ENCODE measurements at regions not wholly inside any gene's neighbourhood (a gene's known extent, or its start where the extent isn't known, plus 50 kb on each side); places are given as distances from the start of the nearest gene placed in this dataset.

DNA sequence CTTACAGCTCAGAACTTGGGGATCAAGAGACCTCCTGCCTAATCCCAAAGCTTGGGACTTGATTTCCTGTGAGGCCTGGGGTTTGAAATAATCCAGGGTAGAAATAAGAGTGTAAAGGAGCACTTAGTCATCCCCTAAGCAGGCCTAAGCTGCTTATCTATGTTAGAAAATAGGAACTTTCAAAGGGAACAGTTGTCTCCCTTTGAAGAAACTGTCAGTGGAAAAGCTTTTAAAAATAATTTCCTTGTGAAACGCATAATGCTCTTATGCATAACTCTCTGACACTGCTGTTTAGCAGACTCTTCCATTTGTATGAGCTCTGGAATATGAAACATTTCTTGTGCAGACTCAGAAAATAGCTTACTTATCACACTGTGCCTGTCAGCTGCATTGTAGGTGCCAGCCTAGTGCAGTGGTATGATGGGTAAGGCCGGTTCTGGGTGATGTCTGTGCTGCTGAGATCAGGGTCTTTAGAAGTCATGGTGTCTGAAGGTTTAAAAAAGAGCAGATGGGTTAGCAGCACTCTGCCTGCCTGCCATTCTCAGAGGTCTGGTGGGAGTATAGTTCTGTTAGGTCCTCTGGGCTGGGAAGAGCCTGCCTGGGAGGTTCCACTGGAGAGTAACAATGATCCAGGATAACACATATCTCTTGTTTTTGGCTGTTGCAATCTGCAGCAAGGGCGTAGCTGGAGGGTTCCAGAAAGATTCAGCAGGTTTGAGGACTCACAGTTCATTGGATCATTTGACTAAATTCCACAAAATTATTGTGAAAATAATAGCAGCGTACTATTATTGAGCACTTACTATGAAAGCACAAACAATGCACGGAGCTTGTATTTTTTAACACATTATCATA, 283.2 kb upstream of the MEX3C start:
- TF ChIP-seq NRF1 (IDR thresholded peaks at IDR 0.05; ENCODE audit: low read depth, low read length) (no peak), CHD2 (IDR thresholded peaks at IDR 0.05; ENCODE audit: low read length, partially characterized antibody) (no peak), RFX5 (IDR thresholded peaks at IDR 0.05; ENCODE audit: low read length) (no peak), MEF2A (IDR thresholded peaks at IDR 0.05; ENCODE audit: borderline replicate concordance, low read depth) (no peak), ELF1 (IDR thresholded peaks at IDR 0.05) (no peak), TEAD4 (IDR thresholded peaks at IDR 0.05; ENCODE audit: borderline replicate concordance, insufficient read depth) (no peak), ZBTB33 (IDR thresholded peaks at IDR 0.05; ENCODE audit: borderline replicate concordance, low read depth) (no peak), POLR2AphosphoS5 (IDR thresholded peaks at IDR 0.05; ENCODE audit: low read depth, low read length) (no peak), FOXJ3 (CRISPR knock-in tag; IDR thresholded peaks at IDR 0.05) (no peak), YY1 (IDR thresholded peaks at IDR 0.05; ENCODE audit: low read depth) (no peak), JUND (IDR thresholded peaks at IDR 0.05) (no peak), GATA2 (CRISPR knock-in tag; IDR thresholded peaks at IDR 0.05) (no peak), RCOR1 (IDR thresholded peaks at IDR 0.05; ENCODE audit: low read length) (no peak), FOXM1 (IDR thresholded peaks at IDR 0.05; ENCODE audit: low read depth) (no peak), TAF1 (IDR thresholded peaks at IDR 0.05; ENCODE audit: borderline replicate concordance, low read depth, low read length) (no peak), REST (IDR thresholded peaks at IDR 0.05; ENCODE audit: low read depth, low read length) (no peak), RXRA (IDR thresholded peaks at IDR 0.05; ENCODE audit: borderline replicate concordance, low read depth) (no peak)
- TF ChIP-seq, protein P1, sequence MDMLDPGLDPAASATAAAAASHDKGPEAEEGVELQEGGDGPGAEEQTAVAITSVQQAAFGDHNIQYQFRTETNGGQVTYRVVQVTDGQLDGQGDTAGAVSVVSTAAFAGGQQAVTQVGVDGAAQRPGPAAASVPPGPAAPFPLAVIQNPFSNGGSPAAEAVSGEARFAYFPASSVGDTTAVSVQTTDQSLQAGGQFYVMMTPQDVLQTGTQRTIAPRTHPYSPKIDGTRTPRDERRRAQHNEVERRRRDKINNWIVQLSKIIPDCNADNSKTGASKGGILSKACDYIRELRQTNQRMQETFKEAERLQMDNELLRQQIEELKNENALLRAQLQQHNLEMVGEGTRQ (IDR thresholded peaks at IDR 0.05; ENCODE audit: borderline replicate concordance, low read depth, low read length), result no peak
- TF ChIP-seq, protein P2, sequence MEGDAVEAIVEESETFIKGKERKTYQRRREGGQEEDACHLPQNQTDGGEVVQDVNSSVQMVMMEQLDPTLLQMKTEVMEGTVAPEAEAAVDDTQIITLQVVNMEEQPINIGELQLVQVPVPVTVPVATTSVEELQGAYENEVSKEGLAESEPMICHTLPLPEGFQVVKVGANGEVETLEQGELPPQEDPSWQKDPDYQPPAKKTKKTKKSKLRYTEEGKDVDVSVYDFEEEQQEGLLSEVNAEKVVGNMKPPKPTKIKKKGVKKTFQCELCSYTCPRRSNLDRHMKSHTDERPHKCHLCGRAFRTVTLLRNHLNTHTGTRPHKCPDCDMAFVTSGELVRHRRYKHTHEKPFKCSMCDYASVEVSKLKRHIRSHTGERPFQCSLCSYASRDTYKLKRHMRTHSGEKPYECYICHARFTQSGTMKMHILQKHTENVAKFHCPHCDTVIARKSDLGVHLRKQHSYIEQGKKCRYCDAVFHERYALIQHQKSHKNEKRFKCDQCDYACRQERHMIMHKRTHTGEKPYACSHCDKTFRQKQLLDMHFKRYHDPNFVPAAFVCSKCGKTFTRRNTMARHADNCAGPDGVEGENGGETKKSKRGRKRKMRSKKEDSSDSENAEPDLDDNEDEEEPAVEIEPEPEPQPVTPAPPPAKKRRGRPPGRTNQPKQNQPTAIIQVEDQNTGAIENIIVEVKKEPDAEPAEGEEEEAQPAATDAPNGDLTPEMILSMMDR (IDR thresholded peaks at IDR 0.05), result no peak
- H3K27ac ChIP-seq (ENCODE audit: low read depth in 2 of 2, low read length in 1 of 2), result no peak overlapping the region
- H2AFZ ChIP-seq (ENCODE audit: low read depth), result no peak overlapping the region
- DNase-seq, result no peak
- no peaks in the 10 kb centered on the region for H3K36me3 ChIP-seq (replicated peaks in 1 of 2; ENCODE audit: control insufficient read depth in 1 of 2, insufficient read depth in 2 of 2, low read length in 1 of 2)
- H3K4me1 ChIP-seq (ENCODE audit: control insufficient read depth in 1 of 2, insufficient read depth in 2 of 2, low read depth in 1 of 2, low read length in 1 of 2), result no peaks in the 10 kb centered on the region
- WGBS (ENCODE audit: low lambda C conversion rate), result 40% methylated on average over 5 of the region's 5 CpGs
- ChIA-PET CTCF (interaction anchor here (1.0 to 1.6 kb wide), 3 partner anchors 10 to 370 kb away, joined by 3 to 4 read pairs (median 3); no protein-coding TSS in a partner anchor), POLR2A (no interaction called here)
- no peaks in the 10 kb centered on the region for H3K9me3 ChIP-seq
- H3K4me3 ChIP-seq (ENCODE audit: low read depth in 2 of 2, low read length in 1 of 2), result no peak overlapping the region
- no peak overlapping the region for H3K4me2 ChIP-seq
- no peaks in the 10 kb centered on the region for H4K20me1 ChIP-seq (ENCODE audit: insufficient read depth)
- no peak overlapping the region for H3K9ac ChIP-seq
- no peaks in the 10 kb centered on the region for H3K27me3 ChIP-seq (ENCODE audit: insufficient read depth)
- H3F3A ChIP-seq (replicated peaks; ENCODE audit: insufficient read depth), result no peaks in the 10 kb centered on the region
- H3K79me2 ChIP-seq (ENCODE audit: insufficient read depth), result no peaks in the 10 kb centered on the region
- no peaks in the 10 kb centered on the region for H3K9me2 ChIP-seq

All from SK-N-SH (cell line).